Fibroblast of skin of back (primary cell): ENCODE measurements at regions not wholly inside any gene's neighbourhood (a gene's known extent, or its start where the extent isn't known, plus 50 kb on each side); places are given as distances from the start of the nearest gene placed in this dataset.

ENCODE experiments used
- DNase-seq: peaks from one replicate; pipeline ENCODE4 v3.0.0-alpha.2; 2013

DNA sequence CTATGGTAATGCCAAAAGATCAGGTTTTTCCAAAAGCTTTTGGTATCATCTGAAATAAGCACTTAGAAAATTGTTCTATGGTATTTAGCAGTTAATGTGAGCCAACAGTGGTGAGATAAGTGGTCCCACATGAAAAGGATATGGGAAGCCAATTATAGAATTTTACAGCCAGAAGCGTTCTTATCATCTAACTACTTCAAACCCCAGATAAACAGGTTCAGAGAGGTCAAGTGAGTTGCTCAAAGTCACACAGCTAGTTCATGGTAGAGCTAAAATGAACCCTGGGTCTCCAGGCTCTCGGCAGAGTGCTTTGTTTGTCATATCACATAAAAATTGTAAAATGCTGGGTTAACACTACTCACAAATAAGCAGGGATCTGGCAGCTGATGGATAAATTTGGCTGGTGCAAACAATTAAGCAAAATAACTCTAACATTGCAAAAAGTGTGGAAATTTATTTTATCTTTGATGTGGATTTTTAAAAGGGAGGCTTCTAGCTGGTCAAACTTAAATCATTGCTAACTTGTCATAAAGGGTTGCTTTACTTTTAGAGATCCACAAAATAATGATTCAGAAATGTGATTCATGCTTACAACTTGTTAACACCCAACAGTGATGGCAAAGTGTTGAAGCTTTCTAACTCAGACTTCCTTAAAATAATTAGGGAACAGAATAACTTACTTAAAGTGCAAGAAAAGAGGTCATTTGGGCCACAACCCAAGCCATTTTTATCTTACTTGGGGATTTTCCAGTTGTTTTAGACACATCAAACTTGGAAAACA, 202.8 kb upstream of the TBC1D5 start:
- no peak for DNase-seq

DNA sequence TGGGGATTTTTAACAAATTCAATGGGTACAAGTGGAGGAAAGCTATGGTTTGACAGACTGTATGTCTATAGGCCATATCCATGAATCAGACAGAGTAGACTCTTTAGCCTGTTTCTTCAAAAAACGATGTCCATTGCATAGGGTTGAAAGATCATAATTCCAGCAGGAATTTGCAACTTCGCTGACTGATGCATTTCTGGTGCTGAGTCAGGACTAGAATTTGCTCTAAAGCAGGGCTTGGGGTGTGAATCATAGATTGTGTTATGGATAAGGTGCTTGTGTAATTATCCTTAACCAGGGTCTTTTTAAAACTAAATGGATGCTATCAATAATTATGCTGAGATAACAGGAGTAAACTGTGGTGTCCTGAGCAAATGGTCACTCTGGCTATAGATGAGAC, 200.4 kb upstream of the TBC1D5 start:
- peak; percentile 20 for DNase-seq

DNA sequence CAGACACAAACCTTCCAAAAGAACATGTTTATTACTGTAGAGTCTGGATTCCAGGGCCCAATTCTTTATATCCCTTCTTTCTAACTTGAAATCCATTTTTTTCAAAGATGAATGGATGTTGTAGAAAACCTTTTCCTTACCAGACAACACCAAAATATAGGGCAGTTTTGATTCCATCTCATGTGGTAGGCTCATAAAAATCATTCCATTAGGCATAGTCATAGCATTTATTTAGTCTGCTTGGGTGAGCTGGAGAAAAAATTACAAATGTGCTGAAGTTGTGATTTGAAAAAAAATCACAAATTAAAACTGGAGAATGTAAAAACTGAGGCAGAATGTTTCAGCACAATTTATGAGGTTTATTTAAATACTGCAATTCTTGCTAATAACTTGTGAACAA, 199.3 kb upstream of the TBC1D5 start:
- no peak for DNase-seq

DNA sequence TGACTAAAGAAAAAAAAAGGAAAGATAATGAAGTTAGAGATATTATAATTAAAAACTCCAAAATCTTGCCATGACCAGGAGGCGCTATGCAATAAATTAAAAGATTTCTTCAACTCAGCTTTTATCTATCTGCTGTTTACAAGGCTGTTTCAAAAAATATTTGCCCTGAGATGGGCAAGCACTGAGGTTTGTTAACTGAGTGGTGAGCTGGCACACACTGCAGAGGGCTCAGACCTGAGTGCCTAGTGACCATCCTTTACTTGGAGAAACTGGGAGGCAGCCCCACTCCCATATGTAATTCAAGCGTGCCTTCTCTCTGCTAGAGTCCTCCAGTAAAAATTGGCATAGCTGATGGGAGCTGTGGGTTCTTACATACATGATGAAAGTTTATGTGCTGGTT, 198.7 kb upstream of the TBC1D5 start:
- DNase-seq: no peak

DNA sequence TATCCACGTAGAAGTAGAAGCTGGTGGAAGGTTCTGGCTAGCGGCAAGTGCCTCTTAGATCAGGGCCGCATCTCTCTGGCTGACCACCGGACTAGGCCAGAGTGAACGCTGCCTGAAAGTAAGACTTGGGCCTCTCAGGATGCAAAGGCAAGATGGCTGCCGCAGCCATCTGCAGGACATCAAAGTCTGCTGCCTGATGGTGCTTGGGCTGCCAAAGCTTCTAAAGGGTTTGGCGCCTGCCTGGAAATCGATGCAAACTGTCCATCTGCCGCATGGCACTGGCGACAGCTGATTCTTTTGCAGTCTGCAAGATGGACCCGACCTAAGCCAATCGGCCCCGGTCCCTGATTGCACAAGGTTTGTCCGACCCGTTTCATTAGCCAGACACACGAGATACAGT, 196.7 kb upstream of the TBC1D5 start:
- DNase-seq: no peak

DNA sequence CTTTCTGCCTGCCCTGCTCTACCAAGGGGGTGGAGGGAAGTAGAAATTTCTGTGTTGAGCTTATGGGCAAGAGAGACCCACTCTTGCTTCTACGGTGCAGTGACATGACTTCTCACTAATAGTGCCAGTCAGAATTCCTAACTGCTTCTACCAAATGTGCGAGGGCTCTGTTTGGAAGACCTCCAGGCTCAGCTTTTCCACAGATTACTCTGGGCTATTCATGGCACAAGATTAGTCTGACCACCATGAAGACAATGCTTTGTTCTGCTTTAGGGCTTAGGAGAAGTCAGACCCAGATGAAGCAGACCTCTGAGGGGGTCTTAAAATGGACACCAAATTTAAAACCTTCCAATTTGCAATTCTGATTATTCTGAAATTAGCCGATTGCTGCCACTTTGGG, 195.9 kb upstream of the TBC1D5 start:
- no peak for DNase-seq

DNA sequence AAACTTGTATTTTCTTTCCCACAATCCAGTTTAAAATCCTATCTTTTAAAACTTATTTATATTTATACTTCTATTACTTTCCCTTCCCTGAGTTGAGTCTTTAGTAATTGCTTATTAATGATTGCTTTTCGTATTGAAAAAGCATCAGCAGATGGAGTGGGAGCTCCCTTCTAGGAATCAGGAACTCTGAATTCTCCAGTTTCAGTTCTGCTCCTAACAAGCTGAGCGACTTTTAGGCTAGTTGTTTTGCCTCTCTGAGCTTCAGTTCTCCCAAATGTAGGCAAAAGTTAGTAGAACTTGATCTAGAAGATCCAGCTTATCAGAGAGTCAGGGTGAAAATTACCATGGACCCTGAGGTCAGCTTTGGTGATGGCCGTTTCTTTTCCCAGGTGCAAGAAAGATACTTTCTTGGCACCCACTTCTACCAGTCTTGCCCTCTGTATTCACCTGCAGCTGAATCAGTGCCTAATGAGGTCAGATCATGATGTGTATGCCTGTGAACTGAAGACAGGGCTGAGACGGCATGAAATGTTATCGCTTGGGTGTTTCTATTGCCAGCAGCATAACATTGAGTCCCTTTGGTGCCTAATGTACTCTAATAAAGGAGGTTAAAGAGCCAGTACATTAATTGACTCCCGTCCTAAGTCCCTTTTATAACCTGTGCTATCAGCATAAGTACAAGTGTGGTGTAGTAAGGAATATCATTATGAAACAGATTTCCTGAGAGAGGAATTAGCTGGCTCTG, 194.5 kb upstream of the TBC1D5 start:
- DNase-seq: no peak

DNA sequence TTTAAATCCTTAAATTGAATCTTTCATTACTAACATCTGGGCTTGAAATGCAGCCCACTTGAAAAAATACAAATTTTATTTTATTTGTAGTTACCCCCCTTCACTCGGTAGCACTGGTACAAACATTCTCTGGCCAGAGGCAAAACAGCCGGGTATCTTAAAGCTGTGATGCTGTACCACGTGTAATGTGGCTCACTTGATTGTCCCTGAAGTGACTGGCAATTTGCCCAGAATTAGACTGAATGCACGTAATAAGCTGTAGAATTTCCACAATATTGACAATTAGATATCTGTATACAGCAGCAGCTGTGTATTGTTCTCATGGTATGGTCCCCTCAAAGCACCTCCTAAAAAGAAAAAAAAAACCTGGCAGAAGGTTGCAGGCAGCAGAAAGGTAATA, 192.8 kb upstream of the TBC1D5 start:
- DNase-seq: peak; percentile 5

DNA sequence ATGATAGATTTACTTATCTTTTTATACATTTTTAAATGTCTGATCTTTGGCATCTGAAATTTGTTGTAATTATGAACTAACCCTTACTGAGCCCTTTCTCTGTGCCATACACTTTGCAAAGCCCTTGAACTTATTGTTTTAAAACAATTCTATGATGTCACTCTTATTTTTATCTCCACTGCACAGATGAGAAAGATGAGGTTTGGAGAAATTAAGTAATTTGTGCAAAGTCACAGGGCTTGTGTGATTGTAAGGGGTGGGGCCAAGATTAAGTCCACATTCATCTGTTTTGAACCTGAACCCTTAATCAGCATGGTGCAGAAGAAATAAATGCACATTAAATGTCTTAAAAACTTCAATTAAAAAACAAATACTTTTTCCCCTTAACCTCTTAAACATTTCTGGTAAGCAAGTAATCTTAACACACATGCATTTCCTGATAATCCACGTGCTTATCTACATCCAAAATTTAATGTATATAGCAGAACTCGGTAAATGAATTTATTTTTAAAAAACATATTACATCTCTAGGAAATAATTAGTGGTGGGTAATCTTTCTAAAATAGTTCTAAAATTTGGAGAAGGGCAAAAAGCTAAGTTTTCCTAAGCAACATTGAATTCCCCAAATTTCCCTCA, 189.8 kb upstream of the TBC1D5 start:
- DNase-seq: no peak

DNA sequence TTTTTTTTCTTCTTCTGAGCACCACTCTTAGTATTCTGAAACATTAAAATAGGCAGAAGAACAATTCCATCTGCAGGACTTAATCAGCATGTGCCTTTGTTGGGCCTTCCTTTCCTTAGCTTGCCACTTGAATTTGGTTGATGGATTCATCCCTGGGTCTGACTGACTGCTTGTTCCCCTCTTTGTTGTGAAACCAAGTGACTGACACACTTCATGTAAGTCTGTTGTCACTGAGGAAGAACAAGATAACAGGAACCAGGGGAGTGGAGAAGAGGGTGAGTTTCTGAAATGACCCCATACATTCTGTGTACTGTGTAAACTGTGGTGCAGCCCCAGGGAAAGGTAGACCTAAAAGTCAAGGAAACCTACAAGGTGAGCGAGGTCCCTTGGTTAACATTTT, 188.7 kb upstream of the TBC1D5 start:
- no peak for DNase-seq

DNA sequence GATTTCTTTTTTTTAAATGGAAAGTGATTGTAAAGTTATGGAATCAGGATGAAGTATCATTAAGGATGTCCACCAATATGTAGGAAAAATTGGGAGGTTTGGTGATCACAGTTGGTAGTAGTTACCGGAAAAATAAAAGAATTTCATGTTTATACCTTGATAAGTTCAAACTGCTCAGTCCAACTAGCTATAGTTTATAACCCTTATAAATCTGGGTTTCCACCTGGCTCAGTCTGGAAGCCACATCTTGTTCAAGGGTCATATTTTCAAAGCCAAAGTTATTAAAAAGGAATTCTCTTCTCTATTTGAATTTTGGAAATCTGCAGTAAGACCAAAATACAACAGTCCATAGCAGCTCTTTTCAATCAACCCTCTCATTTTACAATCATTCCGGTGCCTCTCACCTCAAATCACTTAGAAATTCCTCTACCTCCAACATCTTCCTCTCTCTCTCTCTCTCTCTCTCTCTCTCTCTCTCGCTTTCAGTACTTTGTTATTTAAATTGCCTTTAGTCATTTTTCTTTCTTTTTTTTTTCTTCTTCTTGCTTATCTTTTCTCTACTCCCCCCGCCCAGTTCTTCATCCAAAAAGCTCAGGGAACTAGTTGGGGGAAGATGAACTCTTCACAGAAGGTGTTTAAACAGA, 186.2 kb upstream of the TBC1D5 start:
- DNase-seq: no peak

DNA sequence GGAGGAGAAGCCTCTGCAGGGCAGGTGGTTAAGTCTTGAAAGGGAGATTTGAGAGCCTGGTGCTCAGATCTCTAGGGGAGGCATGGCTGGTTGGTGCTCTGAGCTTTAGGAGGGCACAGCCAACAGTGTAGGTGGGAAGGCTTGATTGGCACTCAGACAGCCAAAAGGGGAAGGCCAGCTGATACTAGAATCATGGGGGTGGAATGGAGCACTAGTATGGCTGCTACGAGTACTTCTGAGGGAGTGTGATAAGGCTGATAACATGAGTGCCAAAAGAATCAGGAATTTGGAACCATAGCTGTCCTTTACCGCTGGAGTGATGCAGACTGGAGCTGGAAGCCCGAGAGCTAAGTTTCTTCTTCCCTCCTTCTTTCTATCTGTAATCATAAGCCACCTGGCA, 184.6 kb upstream of the TBC1D5 start:
- DNase-seq: no peak

DNA sequence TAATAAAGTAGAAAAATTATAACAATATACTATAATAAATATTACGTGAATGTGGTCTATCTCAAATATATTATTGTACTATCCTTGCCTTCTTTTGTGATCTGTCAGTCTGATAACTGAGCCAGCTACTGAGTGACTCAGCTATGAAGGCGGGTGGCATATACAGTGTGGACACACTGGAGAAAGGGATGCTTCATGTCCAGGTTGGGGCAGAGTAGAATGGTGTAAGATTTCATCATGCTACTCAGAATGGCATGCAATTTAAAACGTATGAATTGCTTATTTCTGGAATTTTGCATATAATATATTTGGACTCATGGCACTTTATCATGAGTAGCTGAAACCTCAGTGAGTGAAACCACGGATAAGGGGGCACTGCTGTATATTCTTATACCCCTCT, 172.9 kb upstream of the TBC1D5 start:
- peak; percentile 33 for DNase-seq

DNA sequence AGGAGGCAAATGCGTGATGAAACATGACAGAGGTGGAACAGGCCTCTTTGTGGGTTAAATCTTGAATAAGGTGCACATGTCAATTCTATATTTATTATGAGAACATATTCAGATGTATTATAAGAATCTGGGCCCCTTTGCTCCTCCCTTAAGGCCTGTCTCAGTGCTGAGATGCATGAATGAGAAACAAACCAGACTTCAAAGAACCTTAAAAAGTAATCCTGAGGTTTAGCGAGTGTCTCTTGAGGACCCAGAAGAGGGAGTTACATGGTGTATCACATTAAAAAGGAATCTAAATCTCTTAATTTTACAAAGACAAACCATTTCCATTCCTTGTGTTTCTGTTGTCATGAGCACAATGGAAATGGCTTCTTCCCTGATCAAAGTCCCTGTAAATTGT, 170.9 kb upstream of the TBC1D5 start:
- DNase-seq: no peak

DNA sequence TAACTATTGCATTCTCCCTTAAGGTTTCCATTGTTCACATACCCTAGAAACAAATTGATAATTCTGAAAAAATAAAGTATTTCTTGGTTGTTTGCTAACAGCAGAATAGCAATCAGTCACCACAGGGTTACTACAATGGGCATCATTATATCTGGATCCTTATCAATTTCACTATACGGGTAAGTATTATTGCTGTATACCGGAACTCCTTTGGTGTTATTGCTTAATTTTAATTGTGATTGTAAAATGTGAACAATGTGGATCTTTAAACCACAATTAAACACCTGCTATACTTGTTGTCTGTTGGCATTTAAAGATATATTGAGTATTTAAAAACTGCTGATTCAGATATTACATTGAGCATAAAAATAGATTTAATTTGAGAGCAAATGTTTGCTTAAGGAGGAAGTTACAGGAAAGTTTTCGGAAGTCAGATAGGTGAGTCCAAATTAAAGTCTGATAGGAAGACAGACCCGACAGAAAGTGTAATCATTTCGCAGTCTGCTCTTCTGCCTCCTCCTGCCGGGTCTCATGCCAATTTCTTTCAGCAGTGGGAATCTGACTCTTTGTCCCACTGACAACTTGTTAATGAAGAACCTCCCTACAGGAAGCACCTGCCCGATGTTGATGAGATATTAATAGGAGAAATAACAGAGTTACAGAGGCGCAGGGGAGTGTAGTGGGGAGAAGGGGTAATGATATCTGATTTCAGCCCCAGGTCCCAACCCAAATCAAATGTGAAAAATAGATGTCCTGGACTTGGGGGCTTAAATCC, 169.7 kb upstream of the TBC1D5 start:
- no peak for DNase-seq

DNA sequence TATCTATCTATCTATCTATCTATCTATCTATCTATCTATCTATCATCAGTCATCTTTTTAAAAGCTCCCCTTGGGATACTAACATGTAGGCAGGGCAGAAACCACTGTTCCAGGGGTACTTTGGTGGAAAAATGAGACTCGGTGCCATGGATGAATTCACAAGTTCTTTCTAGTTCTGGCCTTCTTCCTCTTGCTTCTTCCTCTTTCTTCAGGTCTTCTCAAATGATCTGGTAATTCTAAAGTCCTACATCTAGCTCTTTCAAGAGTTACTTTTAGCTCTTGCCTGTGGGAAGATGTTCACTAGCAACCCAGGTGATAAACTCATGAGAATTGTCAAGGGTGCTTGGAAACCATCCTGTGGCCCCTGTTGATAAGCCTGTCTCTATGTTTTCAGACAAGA, 168.5 kb upstream of the TBC1D5 start:
- no peak for DNase-seq

DNA sequence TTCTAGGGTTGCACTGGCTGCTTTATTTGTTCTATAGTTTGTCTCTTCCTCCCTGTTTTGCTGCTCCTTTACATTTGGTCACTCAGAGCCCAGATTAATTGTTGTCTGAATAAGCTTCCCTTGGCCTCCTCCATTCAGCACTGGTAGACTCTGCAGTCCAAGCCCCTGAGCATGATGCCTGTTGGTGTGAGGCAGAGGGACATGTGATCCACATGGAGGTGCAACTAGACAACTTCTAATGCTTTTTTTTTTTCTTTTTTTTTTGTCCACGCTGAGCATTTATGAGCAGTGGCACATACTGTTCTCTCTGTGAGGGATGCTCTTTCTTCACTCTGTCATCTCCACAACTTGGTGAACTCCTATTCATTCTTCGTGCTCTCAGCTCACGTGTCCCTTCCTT, 167.3 kb upstream of the TBC1D5 start:
- no peak for DNase-seq

DNA sequence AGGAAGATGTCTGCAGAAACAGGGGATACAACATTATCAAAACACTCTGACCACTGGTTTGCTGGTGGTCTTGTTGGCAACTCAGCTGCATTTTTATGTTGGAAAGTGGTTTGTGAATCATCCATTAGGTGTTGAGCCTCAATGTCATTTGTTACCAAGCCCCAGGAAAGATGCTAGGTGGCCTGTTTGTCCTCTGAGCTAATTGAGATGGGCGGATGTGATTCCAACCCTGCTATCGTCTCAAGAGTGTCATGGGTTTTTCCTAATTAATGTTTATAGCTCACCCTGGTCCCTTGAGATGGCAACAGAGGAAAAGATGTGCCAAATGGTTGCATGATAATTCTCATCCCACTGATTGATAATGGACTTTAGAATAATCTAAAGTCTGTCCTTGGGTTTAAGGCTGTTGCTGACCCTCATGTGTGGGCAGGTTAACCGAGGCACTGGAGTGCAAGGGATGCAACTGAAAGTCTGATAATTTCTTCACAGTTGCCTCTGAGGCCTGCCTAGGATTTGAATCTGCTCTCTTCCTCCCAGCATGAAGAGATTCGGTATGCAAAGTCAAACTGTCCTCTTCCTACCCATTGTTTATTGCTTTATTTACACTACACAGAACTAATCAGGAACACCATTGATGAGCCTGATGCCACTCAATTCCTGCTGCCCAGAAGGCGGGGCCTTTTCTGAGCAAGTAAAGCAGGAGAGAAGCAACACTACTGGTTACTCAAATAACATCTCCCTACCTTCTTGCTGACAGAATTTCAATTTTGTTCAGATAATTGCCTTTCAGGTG, 166.2 kb upstream of the TBC1D5 start:
- no peak for DNase-seq

DNA sequence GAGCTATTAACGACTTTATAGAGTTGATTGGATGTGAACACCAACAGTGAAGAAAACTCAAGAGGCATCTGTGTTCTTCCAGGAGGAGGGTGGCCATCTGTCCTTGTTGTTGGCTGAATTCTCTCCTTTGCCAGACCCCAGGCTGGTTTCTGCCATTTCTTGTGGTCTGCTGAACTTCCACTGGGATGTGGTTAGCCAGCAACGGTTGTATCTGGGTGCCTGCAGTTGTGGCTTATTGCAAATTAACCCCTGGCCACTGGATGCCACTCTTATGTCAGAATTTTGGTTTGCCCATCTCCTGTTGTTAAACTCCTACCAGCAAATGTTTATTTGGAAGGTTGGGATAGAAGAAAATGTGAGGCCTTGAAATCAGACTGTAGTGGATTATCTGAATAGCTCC, 163.6 kb upstream of the TBC1D5 start:
- no peak for DNase-seq

DNA sequence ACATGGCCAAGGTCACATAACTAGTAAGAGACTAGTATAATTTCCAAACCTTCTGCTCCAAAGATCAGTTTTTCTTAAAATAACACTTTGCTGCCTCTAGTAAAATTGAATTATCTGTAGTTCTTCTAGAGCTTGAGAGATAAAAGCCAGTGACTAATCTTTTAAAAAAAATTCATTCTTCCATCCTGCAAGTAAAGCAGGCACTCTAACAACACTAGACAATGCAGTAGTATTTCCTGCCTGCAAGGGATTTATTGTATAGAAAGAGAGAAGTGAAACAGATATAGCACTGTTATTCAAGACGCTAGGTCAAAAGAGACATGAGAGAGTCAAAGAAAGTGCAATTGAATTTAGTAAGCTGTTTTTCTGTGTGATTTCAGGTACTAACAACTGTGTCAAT, 159.5 kb upstream of the TBC1D5 start:
- peak; percentile 5 for DNase-seq

DNA sequence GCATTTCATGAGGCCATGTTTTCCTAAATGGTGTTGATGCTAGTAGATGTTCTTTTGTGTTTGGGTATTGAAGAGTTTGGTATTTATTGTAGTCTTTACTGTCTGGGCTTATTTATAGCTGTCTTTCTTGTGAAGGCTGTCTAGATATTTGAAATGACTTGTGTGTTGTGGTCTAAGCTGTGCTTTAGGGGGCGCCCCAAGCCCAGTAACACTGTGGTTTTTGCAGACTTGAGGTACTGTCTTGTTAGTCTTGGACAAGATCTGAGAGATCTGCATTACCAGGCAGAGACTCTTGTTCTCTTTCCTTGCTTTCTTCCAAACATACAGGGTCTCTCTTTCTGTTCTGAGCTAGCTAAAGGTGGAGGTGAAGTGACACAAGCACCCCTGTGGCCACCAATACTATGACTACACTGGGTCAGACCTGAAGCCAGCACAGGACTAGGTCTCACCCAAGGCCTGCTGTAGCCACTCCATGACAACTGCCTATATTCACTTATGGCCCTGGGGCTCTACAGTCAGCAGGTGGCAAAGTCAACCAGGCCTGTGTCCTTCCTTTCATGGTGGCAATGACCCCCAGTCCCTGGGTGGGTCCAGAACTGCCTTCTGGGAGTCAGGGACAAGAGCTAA, 152.1 kb upstream of the TBC1D5 start:
- DNase-seq: peak; percentile 60
